ENCODE measurements at regions not wholly inside any gene's neighbourhood (a gene's known extent, or its start where the extent isn't known, plus 50 kb on each side); places are given as distances from the start of the nearest gene placed in this dataset.
"Not testable (repeated sequence)": the region's sequence is repeated elsewhere in the genome, so short reads cannot be mapped to it uniquely, and the experiment has no call there.

- 18% methylated on average over 3 of the region's 3 CpGs for WGBS (ENCODE audit: missing lambda C conversion rate)
- DNase-seq (ENCODE audit: low read depth in 1 of 2, low spot score in 1 of 2); H3K4me3 ChIP-seq; ATAC-seq; FAIRE-seq; H3K4me2 ChIP-seq; H3K27ac ChIP-seq; H3K4me1 ChIP-seq; POLR2A ChIA-PET; H3K9me3 ChIP-seq; CTCF ChIA-PET: not testable (repeated sequence)
Measured at GRCh38 chr6:142998739-142999138, 53.8 kb upstream of the HIVEP2 start.

DNA sequence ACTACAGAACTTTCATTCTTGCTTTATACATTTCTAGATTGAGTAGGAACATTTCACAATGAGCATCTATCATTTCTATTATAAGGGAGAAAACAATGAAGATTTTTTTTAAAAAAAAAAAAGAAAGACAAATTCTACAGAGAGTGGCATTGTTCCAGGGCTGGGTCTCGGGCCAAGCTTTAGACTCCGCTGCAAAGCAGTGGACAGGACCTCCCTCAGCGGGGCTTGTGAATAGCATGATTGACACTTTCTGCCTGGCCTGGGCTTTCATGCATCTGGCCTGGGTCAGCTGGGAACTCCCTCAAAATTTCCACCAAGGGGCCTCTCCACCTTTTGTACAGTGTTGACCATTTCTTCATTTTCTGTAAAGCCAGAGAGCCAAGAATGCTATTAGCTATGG is 55.8 kb upstream of the HIVEP2 start:
- TF ChIP-seq SMC3 (IDR thresholded peaks at IDR 0.05) = no peak
- TF ChIP-seq, protein P1, sequence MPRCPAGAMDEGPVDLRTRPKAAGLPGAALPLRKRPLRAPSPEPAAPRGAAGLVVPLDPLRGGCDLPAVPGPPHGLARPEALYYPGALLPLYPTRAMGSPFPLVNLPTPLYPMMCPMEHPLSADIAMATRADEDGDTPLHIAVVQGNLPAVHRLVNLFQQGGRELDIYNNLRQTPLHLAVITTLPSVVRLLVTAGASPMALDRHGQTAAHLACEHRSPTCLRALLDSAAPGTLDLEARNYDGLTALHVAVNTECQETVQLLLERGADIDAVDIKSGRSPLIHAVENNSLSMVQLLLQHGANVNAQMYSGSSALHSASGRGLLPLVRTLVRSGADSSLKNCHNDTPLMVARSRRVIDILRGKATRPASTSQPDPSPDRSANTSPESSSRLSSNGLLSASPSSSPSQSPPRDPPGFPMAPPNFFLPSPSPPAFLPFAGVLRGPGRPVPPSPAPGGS (IDR thresholded peaks at IDR 0.05) = no peak
- TF ChIP-seq JUN (IDR thresholded peaks at IDR 0.05) = no peak
- TF ChIP-seq POLR2A (IDR thresholded peaks at IDR 0.05; ENCODE audit: low read length) = no peak
- TF ChIP-seq KDM1A (IDR thresholded peaks at IDR 0.05; ENCODE audit: low read depth) = no peak
- TF ChIP-seq EHMT2 (IDR thresholded peaks at IDR 0.05; ENCODE audit: low read depth) = no peak
- TF ChIP-seq, protein P2, sequence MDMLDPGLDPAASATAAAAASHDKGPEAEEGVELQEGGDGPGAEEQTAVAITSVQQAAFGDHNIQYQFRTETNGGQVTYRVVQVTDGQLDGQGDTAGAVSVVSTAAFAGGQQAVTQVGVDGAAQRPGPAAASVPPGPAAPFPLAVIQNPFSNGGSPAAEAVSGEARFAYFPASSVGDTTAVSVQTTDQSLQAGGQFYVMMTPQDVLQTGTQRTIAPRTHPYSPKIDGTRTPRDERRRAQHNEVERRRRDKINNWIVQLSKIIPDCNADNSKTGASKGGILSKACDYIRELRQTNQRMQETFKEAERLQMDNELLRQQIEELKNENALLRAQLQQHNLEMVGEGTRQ (IDR thresholded peaks at IDR 0.05) = no peak
- no peak for TF ChIP-seq EHF (CRISPR knock-in tag; IDR thresholded peaks at IDR 0.05)
- no peak for TF ChIP-seq FOXS1 (CRISPR knock-in tag; IDR thresholded peaks at IDR 0.05)
- TF ChIP-seq GATA3 (IDR thresholded peaks at IDR 0.05; ENCODE audit: borderline replicate concordance) = no peak
- no peak for TF ChIP-seq RARB (CRISPR knock-in tag; IDR thresholded peaks at IDR 0.05)
- TF ChIP-seq RNF2 (IDR thresholded peaks at IDR 0.05; ENCODE audit: borderline replicate concordance, low read depth) = no peak
- no peak for TF ChIP-seq HEYL (CRISPR knock-in tag; IDR thresholded peaks at IDR 0.05)
- TF ChIP-seq MAFK (IDR thresholded peaks at IDR 0.05; ENCODE audit: partially characterized antibody) = no peak
- TF ChIP-seq, protein P3, sequence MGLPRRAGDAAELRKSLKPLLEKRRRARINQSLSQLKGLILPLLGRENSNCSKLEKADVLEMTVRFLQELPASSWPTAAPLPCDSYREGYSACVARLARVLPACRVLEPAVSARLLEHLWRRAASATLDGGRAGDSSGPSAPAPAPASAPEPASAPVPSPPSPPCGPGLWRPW (IDR thresholded peaks at IDR 0.05) = no peak
- TF ChIP-seq NPAS2 (CRISPR knock-in tag; IDR thresholded peaks at IDR 0.05; ENCODE audit: borderline replicate concordance) = no peak
- TF ChIP-seq EP300 (IDR thresholded peaks at IDR 0.05) = no peak
- TF ChIP-seq, protein P4, sequence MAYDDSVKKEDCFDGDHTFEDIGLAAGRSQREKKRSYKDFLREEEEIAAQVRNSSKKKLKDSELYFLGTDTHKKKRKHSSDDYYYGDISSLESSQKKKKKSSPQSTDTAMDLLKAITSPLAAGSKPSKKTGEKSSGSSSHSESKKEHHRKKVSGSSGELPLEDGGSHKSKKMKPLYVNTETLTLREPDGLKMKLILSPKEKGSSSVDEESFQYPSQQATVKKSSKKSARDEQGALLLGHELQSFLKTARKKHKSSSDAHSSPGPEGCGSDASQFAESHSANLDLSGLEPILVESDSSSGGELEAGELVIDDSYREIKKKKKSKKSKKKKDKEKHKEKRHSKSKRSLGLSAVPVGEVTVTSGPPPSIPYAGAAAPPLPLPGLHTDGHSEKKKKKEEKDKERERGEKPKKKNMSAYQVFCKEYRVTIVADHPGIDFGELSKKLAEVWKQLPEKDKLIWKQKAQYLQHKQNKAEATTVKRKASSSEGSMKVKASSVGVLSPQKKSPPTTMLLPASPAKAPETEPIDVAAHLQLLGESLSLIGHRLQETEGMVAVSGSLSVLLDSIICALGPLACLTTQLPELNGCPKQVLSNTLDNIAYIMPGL (CRISPR knock-in tag; IDR thresholded peaks at IDR 0.05; ENCODE audit: borderline replicate concordance) = no peak
- no peak for ATAC-seq
- H3K9me3 ChIP-seq = no peaks in the 10 kb centered on the region
- WGBS (ENCODE audit: missing lambda C conversion rate) = 88% methylated on average over 3 of the region's 3 CpGs
- ChIA-PET POLR2A (no interaction called here), CTCF (interaction anchor here (1.0 kb wide), 1 partner anchor 13 kb away, joined by 3 read pairs; no protein-coding TSS in a partner anchor)
- no peak for FAIRE-seq
- no peak overlapping the region for H3K27ac ChIP-seq
- H3K4me3 ChIP-seq = no peak overlapping the region
- H3K4me2 ChIP-seq = no peak overlapping the region
- DNase-seq (ENCODE audit: low read depth in 1 of 2, low spot score in 1 of 2) = no peak
- no peaks in the 10 kb centered on the region for H3K4me1 ChIP-seq

DNA sequence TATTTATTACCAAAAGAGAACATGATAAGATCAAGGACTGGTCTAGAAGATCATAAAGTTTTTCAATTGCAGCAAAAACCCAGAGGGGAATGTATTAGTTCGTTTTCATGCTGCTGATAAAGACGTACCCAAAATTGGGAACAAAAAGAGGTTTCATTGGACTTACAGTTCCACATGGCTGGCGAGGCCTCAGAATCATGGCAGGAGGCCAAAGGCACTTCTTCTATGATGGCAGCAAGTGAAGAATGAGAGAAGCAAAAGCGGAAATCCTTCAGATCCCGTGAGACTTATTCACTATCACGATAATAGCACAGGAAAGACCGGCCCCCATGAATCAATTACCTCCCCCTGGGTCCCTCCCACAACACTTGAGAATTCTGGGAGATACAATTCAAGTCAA is 57.7 kb upstream of the HIVEP2 start:
- POLR2A ChIA-PET = no interaction called here
- no peak for ATAC-seq
- no peaks in the 10 kb centered on the region for H3K4me1 ChIP-seq
- H3K4me2 ChIP-seq = no peak overlapping the region
- CTCF ChIA-PET = no interaction called here
- H3K9me3 ChIP-seq = no peaks in the 10 kb centered on the region
- 49% methylated on average over 7 of the region's 7 CpGs for WGBS (ENCODE audit: missing lambda C conversion rate)
- H3K27ac ChIP-seq = no peak overlapping the region
- no peak for FAIRE-seq
- TF ChIP-seq EP300 (IDR thresholded peaks at IDR 0.05) (no peak), EHMT2 (IDR thresholded peaks at IDR 0.05; ENCODE audit: low read depth) (no peak)
- H3K4me3 ChIP-seq = no peak overlapping the region
- no peak for DNase-seq (ENCODE audit: low read depth in 1 of 2, low spot score in 1 of 2)

GRCh38 chr6:143003676-143004075 is 57.0 kb upstream of the AIG1 start:
- FAIRE-seq = no peak
- POLR2A ChIA-PET = no interaction called here
- 62% methylated on average over 7 of the region's 7 CpGs for WGBS (ENCODE audit: missing lambda C conversion rate)

More at GRCh38 chr6:143003676-143004075, 57.0 kb upstream of the AIG1 start:
- Histone ChIP-seq H3K4me1 (no peaks in the 10 kb centered on the region), H3K4me2 (no peak overlapping the region), H3K27ac (no peak overlapping the region), H3K4me3 (no peak overlapping the region), H3K9me3 (no peaks in the 10 kb centered on the region)
- CTCF ChIA-PET = no interaction called here
- ATAC-seq (no peak), DNase-seq (ENCODE audit: low read depth in 1 of 2, low spot score in 1 of 2) (no peak)
- TF ChIP-seq BHLHE40 (IDR thresholded peaks at IDR 0.05; ENCODE audit: low read depth, low read length) (no peak), PBX3 (IDR thresholded peaks at IDR 0.05) (no peak), FOXS1 (CRISPR knock-in tag; IDR thresholded peaks at IDR 0.05) (no peak), CHD2 (IDR thresholded peaks at IDR 0.05; ENCODE audit: low read length, partially characterized antibody) (no peak)

Data from A549 (cell line).